Lung (tissue), 11 donors: ENCODE measurements at regions not wholly inside any gene's neighbourhood (a gene's known extent, or its start where the extent isn't known, plus 50 kb on each side); places are given as distances from the start of the nearest gene placed in this dataset.
A peak's percentile ranks its signal among the peaks of the same experiment; 100 is the strongest.

ENCODE experiments used
- ATAC-seq: fragments of 200-7000 bp; cut with Tn5 transposase; one replicate; pipeline ENCODE4 v1.9.1; 2020; ENCODE audit warnings: moderate number of reproducible peaks; ENCODE audit not compliant: insufficient read depth, low FRiP score
- DNase-seq, 3 donors: peaks; one replicate each; pipeline ENCODE4 v3.0.0-alpha.2; 2013 to 2017
- H3K27ac ChIP-seq, 2 donors: one replicate each; pipeline ENCODE4 v1.5.1; 2013; ENCODE audit warnings: mild to moderate bottlenecking in 2 of 2, moderate library complexity in 2 of 2, control low read depth in 1 of 2, inconsistent platforms in 1 of 2, low read depth in 1 of 2, low read length in 1 of 2
- H3K27me3 ChIP-seq, 3 donors: one replicate each; pipeline ENCODE4 v1.5.1; 2013; ENCODE audit warnings: low read length in 2 of 3; ENCODE audit not compliant: control insufficient read depth in 3 of 3, insufficient read depth in 3 of 3
- H3K36me3 ChIP-seq, 4 donors: one replicate each; pipeline ENCODE4 v1.5.1; 2013; ENCODE audit warnings: low read length in 4 of 4, mild to moderate bottlenecking in 1 of 4, moderate library complexity in 1 of 4; ENCODE audit not compliant: control insufficient read depth in 4 of 4, insufficient read depth in 4 of 4
- H3K4me1 ChIP-seq, 5 donors: one replicate each; pipeline ENCODE4 v1.5.1; 2013; ENCODE audit warnings: low read length in 5 of 5, mild to moderate bottlenecking in 2 of 5, moderate library complexity in 1 of 5; ENCODE audit not compliant: control insufficient read depth in 5 of 5, insufficient read depth in 5 of 5
- H3K4me3 ChIP-seq: one replicate; pipeline ENCODE4 v1.5.1; 2013; ENCODE audit warnings: mild to moderate bottlenecking, control low read depth, moderate library complexity
- H3K9ac ChIP-seq, 2 donors: one replicate each; pipeline ENCODE4 v1.5.1; 2013; ENCODE audit warnings: low read length in 2 of 2, control low read depth in 1 of 2; ENCODE audit not compliant: insufficient read depth in 1 of 2
- H3K9me3 ChIP-seq, 4 donors: one replicate each; pipeline ENCODE4 v1.5.1; 2013; ENCODE audit warnings: low read length in 3 of 4, mild to moderate bottlenecking in 1 of 4, moderate library complexity in 1 of 4; ENCODE audit not compliant: control insufficient read depth in 4 of 4, insufficient read depth in 3 of 4
- WGBS, 2 donors: extraction: QIAGEN DNeasy Blood & Tissue Kit; methylation state at CpG; one replicate each; pipeline ENCODE4 v1.1.7; 2013; 5-methylcytosine and 5-hydroxymethylcytosine counted together
- TF ChIP-seq, protein P1 (sequence below): IDR thresholded peaks from 2 replicates; pipeline ENCODE4 v1.5.1; 2012; ENCODE audit warnings: mild to moderate bottlenecking; ENCODE audit errors: control extremely low read depth, extremely low read depth
- donor health status: control.
- donor health status: control.
- donor health status: Bipolar disorder and iron deficiency.
- donor health status: healthy.
- donor health status: DM: yes; HTN: yes; CAD: no.

GRCh38 chr6:799769-800168 is 106.8 kb upstream of the EXOC2 start:
- TF ChIP-seq, protein P1, sequence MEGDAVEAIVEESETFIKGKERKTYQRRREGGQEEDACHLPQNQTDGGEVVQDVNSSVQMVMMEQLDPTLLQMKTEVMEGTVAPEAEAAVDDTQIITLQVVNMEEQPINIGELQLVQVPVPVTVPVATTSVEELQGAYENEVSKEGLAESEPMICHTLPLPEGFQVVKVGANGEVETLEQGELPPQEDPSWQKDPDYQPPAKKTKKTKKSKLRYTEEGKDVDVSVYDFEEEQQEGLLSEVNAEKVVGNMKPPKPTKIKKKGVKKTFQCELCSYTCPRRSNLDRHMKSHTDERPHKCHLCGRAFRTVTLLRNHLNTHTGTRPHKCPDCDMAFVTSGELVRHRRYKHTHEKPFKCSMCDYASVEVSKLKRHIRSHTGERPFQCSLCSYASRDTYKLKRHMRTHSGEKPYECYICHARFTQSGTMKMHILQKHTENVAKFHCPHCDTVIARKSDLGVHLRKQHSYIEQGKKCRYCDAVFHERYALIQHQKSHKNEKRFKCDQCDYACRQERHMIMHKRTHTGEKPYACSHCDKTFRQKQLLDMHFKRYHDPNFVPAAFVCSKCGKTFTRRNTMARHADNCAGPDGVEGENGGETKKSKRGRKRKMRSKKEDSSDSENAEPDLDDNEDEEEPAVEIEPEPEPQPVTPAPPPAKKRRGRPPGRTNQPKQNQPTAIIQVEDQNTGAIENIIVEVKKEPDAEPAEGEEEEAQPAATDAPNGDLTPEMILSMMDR = no peak
- H3K4me1 ChIP-seq = peaks cover 0 to 13% (median 2%) of the 10 kb centered on the region in 5 donors
- H3K4me3 ChIP-seq = no peak overlapping the region
- 77 to 80% methylated on average over 6 of the region's 6 CpGs for WGBS, 2 donors
- H3K36me3 ChIP-seq = no peaks in the 10 kb centered on the region
- H3K27me3 ChIP-seq = peaks cover 0 to 2% (median 0%) of the 10 kb centered on the region in 3 donors
- ATAC-seq (no peak), DNase-seq (no peak)
- H3K9me3 ChIP-seq = no peaks in the 10 kb centered on the region
- H3K27ac ChIP-seq = no peak overlapping the region
- H3K9ac ChIP-seq = no peak overlapping the region

- H3K4me3 ChIP-seq = no peak overlapping the region
- no peak overlapping the region for H3K27ac ChIP-seq
- WGBS, 2 donors = 10 to 14% methylated on average over 5 of the region's 5 CpGs
- TF ChIP-seq, protein P1 = peak; percentile 76
- DNase-seq (peak; percentile 68 to 90 (median 84)), ATAC-seq (no peak)
- peaks cover 0 to 2% (median 0%) of the 10 kb centered on the region in 3 donors for H3K27me3 ChIP-seq
- H3K9me3 ChIP-seq = no peaks in the 10 kb centered on the region
- no peaks in the 10 kb centered on the region for H3K36me3 ChIP-seq
- H3K4me1 ChIP-seq = peaks cover 0 to 15% (median 0%) of the 10 kb centered on the region in 5 donors
- H3K9ac ChIP-seq = no peak overlapping the region
These were observed 104.6 kb upstream of the EXOC2 start for GRCh38 chr6:797479-798077.

GRCh38 chr6:795046-795685 is 102.2 kb upstream of the EXOC2 start:
- no peak overlapping the region for H3K9ac ChIP-seq
- DNase-seq (peak in 1 of 3 donors; percentile 25), ATAC-seq (no peak)
- H3K27me3 ChIP-seq = peaks cover 0 to 2% (median 2%) of the 10 kb centered on the region in 3 donors
- TF ChIP-seq, protein P1 = no peak
- H3K4me3 ChIP-seq = no peak overlapping the region
- H3K36me3 ChIP-seq = no peaks in the 10 kb centered on the region
- H3K4me1 ChIP-seq = peaks cover 0 to 15% (median 0%) of the 10 kb centered on the region in 5 donors
- WGBS, 2 donors = 20 to 35% methylated on average over 11 of the region's 11 CpGs
- H3K9me3 ChIP-seq = peaks cover 0 to 5% (median under 1%) of the 10 kb centered on the region in 4 donors
- H3K27ac ChIP-seq = no peak overlapping the region
